HCT116 (cell line): ENCODE measurements at regions not wholly inside any gene's neighbourhood (a gene's known extent, or its start where the extent isn't known, plus 50 kb on each side); places are given as distances from the start of the nearest gene placed in this dataset.

Source experiments
- ATAC-seq: fragments of 200-7000 bp; cut with Tn5 transposase; 2 replicates; pipeline ENCODE4 v1.9.1; 2020; ENCODE audit warnings: mild to moderate bottlenecking, moderate library complexity
- BruUV-seq: library from RNA; stranded (reverse); fragments of 400-500 nt; replicated peaks from 2 replicates; lab custom pipeline; 2021; lab: Mats Ljungman, UMichigan
- CTCF ChIA-PET: fragments of 300-600 bp; sonication (Branson Sonifier 250); formaldehyde crosslinking; loops from one replicate; lab custom pipeline; 2021; ENCODE audit warnings: antibody characterized with exemption; lab: Charles Lee
- POLR2A ChIA-PET: fragments of 300-600, 350-600 bp; sonication (Branson Sonifier 250); formaldehyde crosslinking; loops from one replicate; lab custom pipeline; 2021; ENCODE audit warnings: antibody characterized with exemption; lab: Charles Lee
- RAD21 ChIA-PET, 2 experiments: fragments of 300-600 bp; sonication (Branson Sonifier 250); formaldehyde crosslinking; loops; one replicate each; lab custom pipeline; 2023; ENCODE audit warnings: low total read pairs in 2 of 2; ENCODE audit not compliant: uncharacterized antibody in 2 of 2, unreplicated experiment in 2 of 2, low non-redundant PET in 1 of 2; lab: Charles Lee
- DNase-seq: peaks from one replicate; pipeline ENCODE4 v3.0.0-alpha.2; 2010; ENCODE audit warnings: low read depth, low spot score
- H2AFZ ChIP-seq: fragments of 200-600 bp; shearing (Covaris generic), sonication (generic); 2 replicates; pipeline ENCODE4 v1.6.1; 2017; ENCODE audit warnings: low read depth, mixed run types, mixed read lengths, antibody characterized with exemption, low read length; ENCODE audit not compliant: poor library complexity, severe bottlenecking
- H3K27ac ChIP-seq: 2 replicates; pipeline ENCODE4 v1.5.1; 2012; ENCODE audit warnings: low read depth, low read length
- H3K27me3 ChIP-seq: fragments of 200-600 bp; sonication (generic); 2 replicates; pipeline ENCODE4 v1.6.1; 2016; ENCODE audit warnings: mixed run types, low read length, mixed read lengths; ENCODE audit not compliant: insufficient read depth
- H3K36me3 ChIP-seq, 2 experiments: fragments of 200-500 bp in 1 of 2; fragments of 200-600 bp in 1 of 2; sonication (Bioruptor generic) in 1 of 2; sonication (generic) in 1 of 2; 2 replicates each; pipeline versions ENCODE4 v1.5.1 to v1.6.1; 2014 to 2016; ENCODE audit warnings: low read length in 2 of 2, inconsistent platforms in 1 of 2, mixed read lengths in 1 of 2, mixed run types in 1 of 2; ENCODE audit not compliant: insufficient read depth in 2 of 2, control insufficient read depth in 1 of 2
- H3K4me1 ChIP-seq, 2 experiments: fragments of 200-600 bp in 1 of 2; sonication (generic) in 1 of 2; 2 replicates each; pipeline versions ENCODE4 v1.5.1 to v1.6.1; 2012 to 2017; ENCODE audit warnings: low read length in 2 of 2, inconsistent platforms in 1 of 2, mild to moderate bottlenecking in 1 of 2, mixed read lengths in 1 of 2, mixed run types in 1 of 2, moderate library complexity in 1 of 2; ENCODE audit not compliant: insufficient read depth in 2 of 2, control insufficient read depth in 1 of 2
- H3K4me2 ChIP-seq: fragments of 200-600 bp; sonication (generic); 2 replicates; pipeline ENCODE4 v1.6.1; 2017; ENCODE audit warnings: mixed run types, low read length, mixed read lengths
- H3K4me3 ChIP-seq, 2 experiments: fragments of 200-600 bp in 1 of 2; sonication (generic) in 1 of 2; replicated peaks in 1 of 2; 2 replicates each; pipeline ENCODE4 v1.5.1; 2011 to 2016; ENCODE audit warnings: low read length in 2 of 2, control low read depth in 1 of 2, low read depth in 1 of 2, mild to moderate bottlenecking in 1 of 2, mixed read lengths in 1 of 2, mixed run types in 1 of 2
- H3K79me2 ChIP-seq: fragments of 200-600 bp; sonication (generic); 2 replicates; pipeline ENCODE4 v1.6.1; 2017; ENCODE audit warnings: mild to moderate bottlenecking, mixed run types, low read length, moderate library complexity, mixed read lengths; ENCODE audit not compliant: insufficient read depth
- H3K9ac ChIP-seq: fragments of 200-600 bp; sonication (generic); 2 replicates; pipeline ENCODE4 v1.6.1; 2016; ENCODE audit warnings: low read length, mixed read lengths
- H3K9me2 ChIP-seq: fragments of 200-600 bp; sonication (generic), shearing (Covaris generic); 2 replicates; pipeline ENCODE4 v1.6.1; 2017; ENCODE audit warnings: mixed run types, mild to moderate bottlenecking, moderate library complexity; ENCODE audit not compliant: insufficient read depth
- H3K9me3 ChIP-seq, 2 experiments: fragments of 200-500 bp in 1 of 2; fragments of 200-600 bp in 1 of 2; sonication (Bioruptor generic) in 1 of 2; sonication (generic) in 1 of 2; 2 replicates each; pipeline ENCODE4 v1.6.1; 2014 to 2017; ENCODE audit warnings: low read length in 2 of 2, mixed read lengths in 2 of 2, inconsistent platforms in 1 of 2, low read depth in 1 of 2, mild to moderate bottlenecking in 1 of 2, mixed run types in 1 of 2, moderate library complexity in 1 of 2; ENCODE audit not compliant: control insufficient read depth in 1 of 2, insufficient read depth in 1 of 2
- H4K20me1 ChIP-seq: fragments of 200-600 bp; sonication (generic), shearing (Covaris generic); 2 replicates; pipeline ENCODE4 v1.6.1; 2017; ENCODE audit warnings: mixed run types, mild to moderate bottlenecking, moderate library complexity; ENCODE audit not compliant: insufficient read depth
- EZH2 ChIP-seq: fragments of 200-600 bp; sonication (generic); IDR thresholded peaks from 2 replicates; pipeline ENCODE4 v1.6.1; 2017; ENCODE audit warnings: antibody characterized with exemption, mixed run types
- JUND ChIP-seq: IDR thresholded peaks from 2 replicates; pipeline ENCODE4 v1.6.1; 2012
- POLR2A ChIP-seq: IDR thresholded peaks from 2 replicates; pipeline ENCODE4 v1.7.0; 2011; ENCODE audit warnings: borderline replicate concordance; ENCODE audit not compliant: insufficient read depth, insufficient read length; ENCODE audit errors: extremely low read depth
- SP1 ChIP-seq: IDR thresholded peaks from 2 replicates; pipeline ENCODE4 v1.6.1; 2012; ENCODE audit warnings: low read depth
- ZBTB33 ChIP-seq: IDR thresholded peaks from 2 replicates; pipeline ENCODE4 v1.6.1; 2011; ENCODE audit warnings: mild to moderate bottlenecking, low read length, moderate library complexity; ENCODE audit not compliant: insufficient replicate concordance; ENCODE audit errors: extremely low read depth
- intact Hi-C: fragments of 100-400 bp; cut with micrococcal nuclease; formaldehyde crosslinking; loops from 2 replicates; pipeline ENCODE4 v1.10.0; 2022

GRCh38 chr9:110089681-110090370, 118.1 kb downstream of the C9orf152 start:
- ChIA-PET RAD21 (no interaction called here), CTCF (no interaction called here), POLR2A (no interaction called here)
- Histone ChIP-seq H3K27ac (peak overlapping the region; percentile 15; the same call in 1 of the 2 replicates), H3K4me1 (peaks cover 19% of the 10 kb centered on the region in 2 experiments; a peak in 3 of 4 replicates), H3K9me2 (no peaks in the 10 kb centered on the region), H3K79me2 (peaks cover 84% of the 10 kb centered on the region), H3K4me2 (peak overlapping the region; percentile 8; the same call in 1 of the 2 replicates), H3K36me3 (no peaks in the 10 kb centered on the region), H3K9ac (no peak overlapping the region), H4K20me1 (0 out of 2 replicates have a peak, but pooled peaks cover 4% of the 10 kb centered on the region), H3K9me3 (no peaks in the 10 kb centered on the region), H3K27me3 (no peaks in the 10 kb centered on the region), H2AFZ (no peak overlapping the region), H3K4me3 (no peak overlapping the region)
- peak; percentile 62; the same call in 1 of the 2 replicates for ATAC-seq
- intact Hi-C loops: no loop called here
- no peak for DNase-seq
- TF ChIP-seq SP1: 0 out of 2 replicates have a peak, but pooled peaks have one; percentile 17
- TF ChIP-seq POLR2A: no peak
- TF ChIP-seq JUND: 0 out of 2 replicates have a peak, but pooled peaks have one; percentile 33
- BruUV-seq: no TSS peak

DNA sequence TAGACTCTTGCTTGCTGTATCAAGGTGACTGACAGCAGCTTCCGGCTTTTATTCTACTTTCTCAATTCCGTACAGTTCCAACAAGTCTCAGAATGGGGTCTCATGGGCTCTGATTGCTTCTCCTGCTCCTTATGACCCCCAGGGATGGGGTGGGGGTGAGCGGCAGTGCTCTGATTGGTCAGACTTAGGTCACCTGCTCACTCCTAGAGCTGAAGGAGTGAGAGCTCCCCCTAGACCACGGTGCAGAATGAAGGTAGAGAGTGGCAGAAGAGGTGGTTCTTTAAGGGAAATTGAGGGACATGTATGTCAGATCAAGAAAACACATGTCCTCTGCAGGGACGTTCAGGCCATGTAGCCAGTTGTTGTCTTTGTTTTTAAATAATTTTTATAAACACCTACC, 115.2 kb downstream of the C9orf152 start:
- Histone ChIP-seq H3K4me3 (no peak overlapping the region), H3K9ac (no peak overlapping the region), H3K79me2 (peaks cover 80% of the 10 kb centered on the region), H3K9me3 (no peaks in the 10 kb centered on the region), H4K20me1 (peaks cover 10% of the 10 kb centered on the region; the same call in 1 of the 2 replicates), H3K4me1 (peaks cover 19% of the 10 kb centered on the region in 2 experiments; a peak in 3 of 4 replicates), H3K27ac (no peak overlapping the region), H3K9me2 (no peaks in the 10 kb centered on the region), H3K27me3 (no peaks in the 10 kb centered on the region), H3K36me3 (no peaks in the 10 kb centered on the region), H3K4me2 (no peak overlapping the region), H2AFZ (no peak overlapping the region)
- ChIA-PET CTCF (no interaction called here), RAD21 (no interaction called here), POLR2A (no interaction called here)
- no peak; the same call in 1 of the 2 replicates for ATAC-seq
- no peak for TF ChIP-seq ZBTB33
- no peak for TF ChIP-seq EZH2
- intact Hi-C loops: no loop called here
- BruUV-seq: no TSS peak
- no peak for DNase-seq
